Mesenchymal stem cell (in vitro differentiated cells and primary cell): ENCODE measurements at regions not wholly inside any gene's neighbourhood (a gene's known extent, or its start where the extent isn't known, plus 50 kb on each side); places are given as distances from the start of the nearest gene placed in this dataset.

ENCODE experiments used
- DNase-seq: peaks from one replicate; pipeline ENCODE4 v3.0.0-alpha.2; 2013
- H2AFZ ChIP-seq: one replicate; pipeline ENCODE4 v1.6.1; 2013; ENCODE audit warnings: low read depth, mild to moderate bottlenecking, control low read depth, inconsistent platforms, low read length, moderate library complexity
- H2AK5ac ChIP-seq: 2 replicates; pipeline ENCODE4 v1.6.1; 2013; ENCODE audit warnings: low read length, moderate library complexity, mild to moderate bottlenecking, inconsistent platforms; ENCODE audit not compliant: severe bottlenecking
- H2BK120ac ChIP-seq: one replicate; pipeline ENCODE4 v1.6.1; 2013; ENCODE audit warnings: low read depth, mild to moderate bottlenecking, inconsistent platforms, low read length, moderate library complexity
- H2BK12ac ChIP-seq, 2 experiments: one replicate each; pipeline ENCODE4 v1.6.1; 2013; ENCODE audit warnings: inconsistent platforms in 2 of 2, low read length in 2 of 2, mild to moderate bottlenecking in 2 of 2, moderate library complexity in 2 of 2, control low read depth in 1 of 2
- H2BK15ac ChIP-seq: one replicate; pipeline ENCODE4 v1.6.1; 2013; ENCODE audit warnings: mild to moderate bottlenecking, low read depth, inconsistent platforms; ENCODE audit not compliant: poor library complexity, severe bottlenecking
- H2BK5ac ChIP-seq: 2 replicates; pipeline ENCODE4 v1.6.1; 2013; ENCODE audit warnings: low read depth, mild to moderate bottlenecking, low read length, control low read depth, inconsistent platforms; ENCODE audit not compliant: poor library complexity, severe bottlenecking
- H3K14ac ChIP-seq, 2 experiments: one replicate each; pipeline ENCODE4 v1.6.1; 2013; ENCODE audit warnings: inconsistent platforms in 2 of 2, low read length in 2 of 2, control low read depth in 1 of 2, mild to moderate bottlenecking in 1 of 2, moderate library complexity in 1 of 2
- H3K18ac ChIP-seq, 2 experiments: one replicate each; pipeline ENCODE4 v1.6.1; 2013; ENCODE audit warnings: inconsistent platforms in 2 of 2, low read length in 2 of 2, control low read depth in 1 of 2, low read depth in 1 of 2, mild to moderate bottlenecking in 1 of 2
- H3K23ac ChIP-seq, 2 experiments: one replicate each; pipeline ENCODE4 v1.6.1; 2013; ENCODE audit warnings: inconsistent platforms in 2 of 2, low read length in 2 of 2, mild to moderate bottlenecking in 2 of 2, moderate library complexity in 2 of 2, control low read depth in 1 of 2
- H3K27ac ChIP-seq: 2 replicates; pipeline ENCODE4 v1.5.1; 2013; ENCODE audit warnings: mild to moderate bottlenecking, moderate library complexity, low read length, control low read depth, inconsistent platforms; ENCODE audit not compliant: poor library complexity, severe bottlenecking
- H3K27me3 ChIP-seq, 2 experiments: 2 replicates each; pipeline versions ENCODE4 v1.6.1 to v1.7.0; 2013; ENCODE audit warnings: low read length in 2 of 2, mild to moderate bottlenecking in 2 of 2, moderate library complexity in 2 of 2, control low read depth in 1 of 2, inconsistent platforms in 1 of 2; ENCODE audit not compliant: control insufficient read depth in 1 of 2, insufficient read depth in 1 of 2
- H3K36me3 ChIP-seq, 2 experiments: 2 replicates each; pipeline versions ENCODE4 v1.6.1 to v1.7.0; 2013; ENCODE audit warnings: low read length in 2 of 2, control low read depth in 1 of 2, inconsistent platforms in 1 of 2, low read depth in 1 of 2, mild to moderate bottlenecking in 1 of 2; ENCODE audit not compliant: insufficient read depth in 2 of 2, control insufficient read depth in 1 of 2
- H3K4ac ChIP-seq, 2 experiments: one replicate each; pipeline ENCODE4 v1.6.1; 2013; ENCODE audit warnings: inconsistent platforms in 2 of 2, low read length in 2 of 2, mild to moderate bottlenecking in 2 of 2, moderate library complexity in 2 of 2, control low read depth in 1 of 2, low read depth in 1 of 2
- H3K4me1 ChIP-seq: 2 replicates; pipeline ENCODE4 v1.6.1; 2013; ENCODE audit warnings: low read depth, low read length, control low read depth; ENCODE audit not compliant: control insufficient read depth, insufficient read depth
- H3K4me2 ChIP-seq: 2 replicates; pipeline ENCODE4 v1.6.1; 2013; ENCODE audit warnings: low read length, mild to moderate bottlenecking, inconsistent platforms; ENCODE audit not compliant: poor library complexity, severe bottlenecking
- H3K4me3 ChIP-seq, 2 experiments: 2 replicates each; pipeline versions ENCODE4 v1.5.1 to v1.7.0; 2013; ENCODE audit warnings: low read length in 2 of 2, mild to moderate bottlenecking in 2 of 2, control low read depth in 1 of 2, low read depth in 1 of 2; ENCODE audit not compliant: insufficient read depth in 1 of 2
- H3K79me1 ChIP-seq: replicated peaks from 2 replicates; pipeline ENCODE4 v1.6.1; 2013; ENCODE audit warnings: mild to moderate bottlenecking, control low read depth, low read length, inconsistent platforms; ENCODE audit not compliant: poor library complexity, severe bottlenecking
- H3K9ac ChIP-seq: 2 replicates; pipeline ENCODE4 v1.7.0; 2013; ENCODE audit warnings: mild to moderate bottlenecking, low read length, moderate library complexity
- H3K9me3 ChIP-seq: 2 replicates; pipeline ENCODE4 v1.7.0; 2013; ENCODE audit warnings: mild to moderate bottlenecking, low read length; ENCODE audit not compliant: control insufficient read depth
- H4K8ac ChIP-seq: one replicate; pipeline ENCODE4 v1.6.1; 2013; ENCODE audit warnings: inconsistent platforms, mild to moderate bottlenecking, low read length, moderate library complexity
- H4K91ac ChIP-seq: one replicate; pipeline ENCODE4 v1.6.1; 2013; ENCODE audit warnings: mild to moderate bottlenecking, low read length, inconsistent platforms
- WGBS: methylation state at CpG from one replicate; pipeline ENCODE4 v1.1.7; 2013; ENCODE audit warnings: mixed read lengths; 5-methylcytosine and 5-hydroxymethylcytosine counted together

DNA sequence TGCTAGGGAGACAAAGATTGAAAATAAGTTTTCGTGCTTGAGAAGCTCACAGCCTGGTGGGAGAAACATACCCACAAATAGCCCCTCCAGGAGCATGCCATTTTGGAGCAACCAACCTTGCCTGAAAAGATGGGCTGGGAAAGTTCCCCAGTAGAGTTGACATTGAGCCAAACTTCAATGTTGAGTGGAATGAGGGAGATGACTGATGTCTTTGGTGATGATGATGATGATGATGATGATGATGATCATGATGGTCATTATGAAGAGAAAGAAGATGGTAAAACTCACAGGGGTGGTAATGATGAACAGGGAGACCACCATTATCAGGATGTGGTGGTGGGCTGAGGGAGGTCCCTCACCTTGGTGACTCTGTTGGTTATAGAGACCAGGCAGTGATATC, 50.1 kb upstream of the ADRA1D start:
- H4K8ac ChIP-seq: no peak overlapping the region
- 56% methylated on average over 1 of the region's 1 CpG for WGBS
- H2BK120ac ChIP-seq: no peak overlapping the region
- no peak overlapping the region for H2AK5ac ChIP-seq
- no peak overlapping the region for H3K23ac ChIP-seq
- no peak overlapping the region for H3K4me2 ChIP-seq
- DNase-seq: no peak
- H3K4ac ChIP-seq: no peak overlapping the region
- no peak overlapping the region for H2BK5ac ChIP-seq
- H3K4me1 ChIP-seq: no peaks in the 10 kb centered on the region
- H3K79me1 ChIP-seq: no peaks in the 10 kb centered on the region
- H3K27me3 ChIP-seq: peaks cover 3 to 19% of the 10 kb centered on the region in 2 experiments
- H3K14ac ChIP-seq: no peak overlapping the region
- no peak overlapping the region for H4K91ac ChIP-seq
- H2AFZ ChIP-seq: no peak overlapping the region
- no peaks in the 10 kb centered on the region for H3K9me3 ChIP-seq
- no peak overlapping the region for H2BK12ac ChIP-seq
- no peak overlapping the region for H3K9ac ChIP-seq
- H3K18ac ChIP-seq: no peak overlapping the region
- H3K4me3 ChIP-seq: no peak overlapping the region
- no peaks in the 10 kb centered on the region for H3K36me3 ChIP-seq
- H2BK15ac ChIP-seq: no peak overlapping the region
- H3K27ac ChIP-seq: no peak overlapping the region
